HCT116 (cell line): ENCODE measurements at regions not wholly inside any gene's neighbourhood (a gene's known extent, or its start where the extent isn't known, plus 50 kb on each side); places are given as distances from the start of the nearest gene placed in this dataset.

Experiments used
- ATAC-seq: fragments of 200-7000 bp; cut with Tn5 transposase; 2 replicates; pipeline ENCODE4 v1.9.1; 2020; ENCODE audit warnings: mild to moderate bottlenecking, moderate library complexity
- BruUV-seq: library from RNA; stranded (reverse); fragments of 400-500 nt; replicated peaks from 2 replicates; lab custom pipeline; 2021; lab: Mats Ljungman, UMichigan
- CTCF ChIA-PET: fragments of 300-600 bp; sonication (Branson Sonifier 250); formaldehyde crosslinking; loops from one replicate; lab custom pipeline; 2021; ENCODE audit warnings: antibody characterized with exemption; lab: Charles Lee
- POLR2A ChIA-PET: fragments of 300-600, 350-600 bp; sonication (Branson Sonifier 250); formaldehyde crosslinking; loops from one replicate; lab custom pipeline; 2021; ENCODE audit warnings: antibody characterized with exemption; lab: Charles Lee
- RAD21 ChIA-PET, 2 experiments: fragments of 300-600 bp; sonication (Branson Sonifier 250); formaldehyde crosslinking; loops; one replicate each; lab custom pipeline; 2023; ENCODE audit warnings: low total read pairs in 2 of 2; ENCODE audit not compliant: uncharacterized antibody in 2 of 2, unreplicated experiment in 2 of 2, low non-redundant PET in 1 of 2; lab: Charles Lee
- DNase-seq: peaks from one replicate; pipeline ENCODE4 v3.0.0-alpha.2; 2010; ENCODE audit warnings: low read depth, low spot score
- H2AFZ ChIP-seq: fragments of 200-600 bp; shearing (Covaris generic), sonication (generic); 2 replicates; pipeline ENCODE4 v1.6.1; 2017; ENCODE audit warnings: low read depth, mixed run types, mixed read lengths, antibody characterized with exemption, low read length; ENCODE audit not compliant: poor library complexity, severe bottlenecking
- H3K27ac ChIP-seq: 2 replicates; pipeline ENCODE4 v1.5.1; 2012; ENCODE audit warnings: low read depth, low read length
- H3K27me3 ChIP-seq: fragments of 200-600 bp; sonication (generic); 2 replicates; pipeline ENCODE4 v1.6.1; 2016; ENCODE audit warnings: mixed run types, low read length, mixed read lengths; ENCODE audit not compliant: insufficient read depth
- H3K36me3 ChIP-seq, 2 experiments: fragments of 200-500 bp in 1 of 2; fragments of 200-600 bp in 1 of 2; sonication (Bioruptor generic) in 1 of 2; sonication (generic) in 1 of 2; 2 replicates each; pipeline versions ENCODE4 v1.5.1 to v1.6.1; 2014 to 2016; ENCODE audit warnings: low read length in 2 of 2, inconsistent platforms in 1 of 2, mixed read lengths in 1 of 2, mixed run types in 1 of 2; ENCODE audit not compliant: insufficient read depth in 2 of 2, control insufficient read depth in 1 of 2
- H3K4me1 ChIP-seq, 2 experiments: fragments of 200-600 bp in 1 of 2; sonication (generic) in 1 of 2; 2 replicates each; pipeline versions ENCODE4 v1.5.1 to v1.6.1; 2012 to 2017; ENCODE audit warnings: low read length in 2 of 2, inconsistent platforms in 1 of 2, mild to moderate bottlenecking in 1 of 2, mixed read lengths in 1 of 2, mixed run types in 1 of 2, moderate library complexity in 1 of 2; ENCODE audit not compliant: insufficient read depth in 2 of 2, control insufficient read depth in 1 of 2
- H3K4me2 ChIP-seq: fragments of 200-600 bp; sonication (generic); 2 replicates; pipeline ENCODE4 v1.6.1; 2017; ENCODE audit warnings: mixed run types, low read length, mixed read lengths
- H3K4me3 ChIP-seq, 2 experiments: fragments of 200-600 bp in 1 of 2; sonication (generic) in 1 of 2; replicated peaks in 1 of 2; 2 replicates each; pipeline ENCODE4 v1.5.1; 2011 to 2016; ENCODE audit warnings: low read length in 2 of 2, control low read depth in 1 of 2, low read depth in 1 of 2, mild to moderate bottlenecking in 1 of 2, mixed read lengths in 1 of 2, mixed run types in 1 of 2
- H3K79me2 ChIP-seq: fragments of 200-600 bp; sonication (generic); 2 replicates; pipeline ENCODE4 v1.6.1; 2017; ENCODE audit warnings: mild to moderate bottlenecking, mixed run types, low read length, moderate library complexity, mixed read lengths; ENCODE audit not compliant: insufficient read depth
- H3K9ac ChIP-seq: fragments of 200-600 bp; sonication (generic); 2 replicates; pipeline ENCODE4 v1.6.1; 2016; ENCODE audit warnings: low read length, mixed read lengths
- H3K9me2 ChIP-seq: fragments of 200-600 bp; sonication (generic), shearing (Covaris generic); 2 replicates; pipeline ENCODE4 v1.6.1; 2017; ENCODE audit warnings: mixed run types, mild to moderate bottlenecking, moderate library complexity; ENCODE audit not compliant: insufficient read depth
- H3K9me3 ChIP-seq, 2 experiments: fragments of 200-500 bp in 1 of 2; fragments of 200-600 bp in 1 of 2; sonication (Bioruptor generic) in 1 of 2; sonication (generic) in 1 of 2; 2 replicates each; pipeline ENCODE4 v1.6.1; 2014 to 2017; ENCODE audit warnings: low read length in 2 of 2, mixed read lengths in 2 of 2, inconsistent platforms in 1 of 2, low read depth in 1 of 2, mild to moderate bottlenecking in 1 of 2, mixed run types in 1 of 2, moderate library complexity in 1 of 2; ENCODE audit not compliant: control insufficient read depth in 1 of 2, insufficient read depth in 1 of 2
- H4K20me1 ChIP-seq: fragments of 200-600 bp; sonication (generic), shearing (Covaris generic); 2 replicates; pipeline ENCODE4 v1.6.1; 2017; ENCODE audit warnings: mixed run types, mild to moderate bottlenecking, moderate library complexity; ENCODE audit not compliant: insufficient read depth
- CBX3 ChIP-seq: IDR thresholded peaks from 2 replicates; pipeline ENCODE4 v1.6.1; 2012; ENCODE audit warnings: low read depth
- ELF1 ChIP-seq: IDR thresholded peaks from 2 replicates; pipeline ENCODE4 v1.6.1; 2012; ENCODE audit warnings: low read depth, borderline replicate concordance
- EZH2phosphoT487 ChIP-seq: fragments of 200-600 bp; IDR thresholded peaks from 2 replicates; pipeline ENCODE4 v1.6.1; 2018; ENCODE audit warnings: antibody characterized with exemption, borderline replicate concordance
- FOSL1 ChIP-seq: IDR thresholded peaks from 2 replicates; pipeline ENCODE4 v1.6.1; 2012; ENCODE audit warnings: low read depth
- POLR2AphosphoS5 ChIP-seq: IDR thresholded peaks from 2 replicates; pipeline ENCODE4 v1.6.1; 2011; ENCODE audit warnings: mild to moderate bottlenecking, low read depth, low read length, moderate library complexity
- REST ChIP-seq: IDR thresholded peaks from 2 replicates; pipeline ENCODE4 v1.6.1; 2012; ENCODE audit warnings: low read depth
- YY1 ChIP-seq: IDR thresholded peaks from 2 replicates; pipeline ENCODE4 v1.6.1; 2011; ENCODE audit warnings: low read length, low read depth, moderate library complexity, mild to moderate bottlenecking; ENCODE audit not compliant: insufficient replicate concordance; ENCODE audit errors: extremely low read depth
- ZFX ChIP-seq: fragments of 450-650 bp; IDR thresholded peaks from 2 replicates; pipeline ENCODE4 v1.6.1; 2017
- intact Hi-C: fragments of 100-400 bp; cut with micrococcal nuclease; formaldehyde crosslinking; loops from 2 replicates; pipeline ENCODE4 v1.10.0; 2022

- no peak overlapping the region for H3K27ac ChIP-seq
- no peaks in the 10 kb centered on the region for H3K9me3 ChIP-seq
- no peak overlapping the region for H3K9ac ChIP-seq
- no peak overlapping the region for H3K4me2 ChIP-seq
- TF ChIP-seq ELF1 (no peak), ZFX (no peak), CBX3 (no peak), EZH2phosphoT487 (no peak), FOSL1 (no peak), POLR2AphosphoS5 (no peak), REST (no peak), YY1 (no peak)
- TF ChIP-seq, all 23 proteins: peak for 0
- ChIA-PET RAD21 (no interaction called here), POLR2A (no interaction called here), CTCF (no interaction called here)
- intact Hi-C loops, result no loop called here
- ATAC-seq, result no peak
- Histone ChIP-seq H3K4me3 (no peak overlapping the region), H2AFZ (no peak overlapping the region), H3K79me2 (no peaks in the 10 kb centered on the region), H3K27me3 (peaks cover 24% of the 10 kb centered on the region; the same call in 1 of the 2 replicates), H3K36me3 (no peaks in the 10 kb centered on the region), H4K20me1 (no peaks in the 10 kb centered on the region), H3K9me2 (no peaks in the 10 kb centered on the region), H3K4me1 (no peaks in the 10 kb centered on the region)
- DNase-seq, result no peak
- BruUV-seq, result no TSS peak
Measured at GRCh38 chr1:208537198-208537597, 293.0 kb upstream of the PLXNA2 start.
